ENCODE measurements at regions not wholly inside any gene's neighbourhood (a gene's known extent, or its start where the extent isn't known, plus 50 kb on each side); places are given as distances from the start of the nearest gene placed in this dataset.

DNA sequence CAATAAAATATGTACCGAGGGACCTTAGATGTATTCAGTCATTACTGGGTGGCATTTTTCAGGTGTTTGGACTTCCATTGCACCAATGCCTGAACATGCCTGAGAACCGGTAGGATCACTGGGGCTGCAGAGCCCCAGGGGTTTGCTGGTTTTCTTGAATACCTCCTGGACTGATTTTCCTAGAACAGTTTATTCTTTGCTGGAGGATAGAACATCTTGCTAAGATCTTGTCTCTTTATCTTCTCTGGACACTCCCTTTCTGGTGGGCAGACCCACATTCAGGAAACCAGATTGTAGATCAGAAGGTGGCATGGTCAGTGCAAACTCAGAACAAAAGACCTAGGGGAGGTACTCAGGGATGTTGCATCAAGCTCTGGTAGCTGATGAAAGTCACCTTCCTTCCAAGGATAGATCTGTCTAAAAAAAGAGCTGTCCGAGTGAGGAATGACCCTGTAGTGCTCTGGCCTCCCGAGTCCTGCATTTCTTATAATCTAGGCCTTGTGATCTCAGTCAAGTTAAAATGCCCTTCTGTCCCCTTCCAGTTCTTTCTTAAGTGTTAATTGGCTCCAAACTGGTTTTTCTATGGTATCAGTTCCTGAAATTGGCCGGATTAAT is 84.8 kb downstream of the CLDN34 start:
- TF ChIP-seq CTCF (IDR thresholded peaks at IDR 0.05; ENCODE audit: low read depth, low read length, missing control alignments) = no peak
- no peak overlapping the region for H3K4me3 ChIP-seq (replicated peaks; ENCODE audit: low read depth, low read length)
- no peak for DNase-seq (ENCODE audit: extremely low read depth, low read depth)

DNA sequence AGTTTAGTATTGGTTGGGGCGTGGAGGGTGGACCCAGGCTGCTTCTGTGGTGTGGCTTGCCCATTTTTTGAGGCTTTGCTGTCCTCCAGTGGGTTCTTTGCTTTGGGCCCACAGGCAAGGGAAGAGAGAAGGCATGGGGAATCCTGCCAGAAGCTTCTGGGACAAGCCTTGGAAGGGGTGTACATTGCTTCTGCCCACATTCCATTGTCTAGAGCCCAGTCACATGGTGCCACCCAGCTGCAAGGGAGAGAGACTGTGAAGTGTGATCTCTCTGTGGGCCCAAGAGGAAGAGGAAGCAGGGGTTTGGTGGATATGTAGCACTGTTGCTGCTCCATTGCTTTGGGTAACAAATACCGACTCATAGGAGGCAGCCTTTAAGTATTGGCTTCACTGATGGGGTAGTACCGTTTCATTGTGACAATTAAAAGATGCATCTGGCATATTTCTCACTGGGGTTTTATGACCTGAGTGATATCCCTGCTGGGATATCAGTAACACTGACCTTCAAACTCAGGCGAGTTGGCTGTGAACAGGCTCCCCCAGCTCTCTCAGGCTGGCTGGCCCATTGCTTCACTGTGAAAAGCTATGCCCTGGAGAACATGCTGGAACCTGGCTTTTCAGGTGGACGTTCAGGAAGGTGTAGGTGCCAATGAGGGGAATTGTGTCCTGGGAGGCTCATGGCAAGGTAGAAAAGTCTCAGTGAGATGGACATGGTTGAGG is 85.9 kb downstream of the CLDN34 start:
- no peak for TF ChIP-seq CTCF (IDR thresholded peaks at IDR 0.05; ENCODE audit: low read depth, low read length, missing control alignments)
- no peak for DNase-seq (ENCODE audit: extremely low read depth, low read depth)
- no peak overlapping the region for H3K4me3 ChIP-seq (replicated peaks; ENCODE audit: low read depth, low read length)

- DNase-seq (ENCODE audit: extremely low read depth, low read depth) = no peak
- H3K4me3 ChIP-seq (replicated peaks; ENCODE audit: low read depth, low read length) = no peak overlapping the region
- no peak for TF ChIP-seq CTCF (IDR thresholded peaks at IDR 0.05; ENCODE audit: low read depth, low read length, missing control alignments)
Observed at GRCh38 chrX:10054396-10054795, 87.2 kb downstream of the CLDN34 start.

- H3K4me3 ChIP-seq (replicated peaks; ENCODE audit: low read depth, low read length) = no peak overlapping the region
- TF ChIP-seq CTCF (IDR thresholded peaks at IDR 0.05; ENCODE audit: low read depth, low read length, missing control alignments) = no peak
- DNase-seq (ENCODE audit: extremely low read depth, low read depth) = no peak
Observed at GRCh38 chrX:10055430-10055829, 88.3 kb downstream of the CLDN34 start.

DNA sequence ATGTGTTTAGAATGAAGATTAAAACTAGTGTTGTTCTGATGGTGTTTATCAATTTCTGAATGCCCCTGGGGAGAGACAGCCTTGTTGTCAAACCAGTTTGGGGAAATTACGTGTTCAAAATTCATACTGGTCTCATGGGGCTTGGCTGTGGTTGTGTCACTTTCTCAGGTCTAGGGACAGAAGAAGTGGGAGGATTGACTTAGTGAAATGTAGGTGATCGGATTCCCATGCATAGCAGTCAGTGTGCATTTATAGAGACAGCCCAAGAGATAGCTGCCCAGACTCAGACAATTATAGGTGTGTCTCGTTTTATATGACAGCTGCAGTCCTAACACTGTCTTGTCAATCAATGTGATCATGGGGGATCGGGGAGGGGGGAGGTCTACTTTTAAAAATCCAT is 94.4 kb upstream of the CLCN4 start:
- DNase-seq (ENCODE audit: extremely low read depth, low read depth) = no peak
- TF ChIP-seq CTCF (IDR thresholded peaks at IDR 0.05; ENCODE audit: low read depth, low read length, missing control alignments) = no peak
- H3K4me3 ChIP-seq (replicated peaks; ENCODE audit: low read depth, low read length) = no peak overlapping the region

DNA sequence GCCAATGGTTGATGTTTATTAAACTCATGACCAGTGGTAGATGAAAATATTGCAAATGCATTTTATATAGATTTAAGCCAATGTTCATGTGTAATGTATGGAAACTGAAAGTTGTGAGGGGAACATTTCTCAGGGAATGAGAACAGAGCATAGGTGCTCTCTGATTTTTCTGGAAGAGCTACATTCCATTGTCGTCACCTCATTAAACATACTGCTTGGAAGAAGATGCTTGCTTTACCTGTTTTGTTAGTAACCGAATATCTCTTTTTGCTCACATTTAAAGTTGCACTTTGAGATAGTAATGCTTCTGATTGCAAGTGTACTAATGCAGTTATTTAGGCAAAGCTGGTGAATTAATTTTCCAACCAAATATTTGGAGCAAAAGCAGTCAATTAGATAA is 93.8 kb upstream of the CLCN4 start:
- no peak overlapping the region for H3K4me3 ChIP-seq (replicated peaks; ENCODE audit: low read depth, low read length)
- TF ChIP-seq CTCF (IDR thresholded peaks at IDR 0.05; ENCODE audit: low read depth, low read length, missing control alignments) = no peak
- no peak for DNase-seq (ENCODE audit: extremely low read depth, low read depth)
